ENCODE measurements at regions not wholly inside any gene's neighbourhood (a gene's known extent, or its start where the extent isn't known, plus 50 kb on each side); places are given as distances from the start of the nearest gene placed in this dataset.

DNA sequence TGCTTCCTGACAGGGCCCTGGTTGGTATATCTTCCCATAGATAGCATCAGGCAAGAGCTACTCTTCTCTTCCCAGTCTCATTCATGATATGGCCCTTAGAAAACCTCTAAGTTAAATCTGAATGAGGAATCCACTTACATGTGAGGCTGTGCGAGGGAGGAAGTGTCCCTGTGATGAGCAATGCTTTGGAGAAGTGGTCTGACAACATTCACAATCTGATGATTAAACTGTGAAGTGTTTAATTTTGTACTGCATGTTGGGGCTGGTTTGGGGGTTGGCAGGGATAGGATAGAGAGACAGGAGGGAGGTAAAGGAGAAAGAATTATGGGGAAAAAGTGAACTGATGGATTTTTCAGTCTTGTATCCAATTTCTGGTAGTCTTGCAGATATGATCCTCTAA, 421.2 kb upstream of the DAB1 start:
- TF ChIP-seq, protein P1, sequence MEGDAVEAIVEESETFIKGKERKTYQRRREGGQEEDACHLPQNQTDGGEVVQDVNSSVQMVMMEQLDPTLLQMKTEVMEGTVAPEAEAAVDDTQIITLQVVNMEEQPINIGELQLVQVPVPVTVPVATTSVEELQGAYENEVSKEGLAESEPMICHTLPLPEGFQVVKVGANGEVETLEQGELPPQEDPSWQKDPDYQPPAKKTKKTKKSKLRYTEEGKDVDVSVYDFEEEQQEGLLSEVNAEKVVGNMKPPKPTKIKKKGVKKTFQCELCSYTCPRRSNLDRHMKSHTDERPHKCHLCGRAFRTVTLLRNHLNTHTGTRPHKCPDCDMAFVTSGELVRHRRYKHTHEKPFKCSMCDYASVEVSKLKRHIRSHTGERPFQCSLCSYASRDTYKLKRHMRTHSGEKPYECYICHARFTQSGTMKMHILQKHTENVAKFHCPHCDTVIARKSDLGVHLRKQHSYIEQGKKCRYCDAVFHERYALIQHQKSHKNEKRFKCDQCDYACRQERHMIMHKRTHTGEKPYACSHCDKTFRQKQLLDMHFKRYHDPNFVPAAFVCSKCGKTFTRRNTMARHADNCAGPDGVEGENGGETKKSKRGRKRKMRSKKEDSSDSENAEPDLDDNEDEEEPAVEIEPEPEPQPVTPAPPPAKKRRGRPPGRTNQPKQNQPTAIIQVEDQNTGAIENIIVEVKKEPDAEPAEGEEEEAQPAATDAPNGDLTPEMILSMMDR (IDR thresholded peaks at IDR 0.05), result no peak
- no peak for TF ChIP-seq POLR2A (IDR thresholded peaks at IDR 0.05)

Measured in body of pancreas (tissue), 4 donors.